ENCODE measurements at regions not wholly inside any gene's neighbourhood (a gene's known extent, or its start where the extent isn't known, plus 50 kb on each side); places are given as distances from the start of the nearest gene placed in this dataset.
"Not testable (repeated sequence)": the region's sequence is repeated elsewhere in the genome, so short reads cannot be mapped to it uniquely, and the experiment has no call there.

GRCh38 chr2:225270861-225271260 lies 128.6 kb upstream of the NYAP2 start:
- TF ChIP-seq, protein P1, sequence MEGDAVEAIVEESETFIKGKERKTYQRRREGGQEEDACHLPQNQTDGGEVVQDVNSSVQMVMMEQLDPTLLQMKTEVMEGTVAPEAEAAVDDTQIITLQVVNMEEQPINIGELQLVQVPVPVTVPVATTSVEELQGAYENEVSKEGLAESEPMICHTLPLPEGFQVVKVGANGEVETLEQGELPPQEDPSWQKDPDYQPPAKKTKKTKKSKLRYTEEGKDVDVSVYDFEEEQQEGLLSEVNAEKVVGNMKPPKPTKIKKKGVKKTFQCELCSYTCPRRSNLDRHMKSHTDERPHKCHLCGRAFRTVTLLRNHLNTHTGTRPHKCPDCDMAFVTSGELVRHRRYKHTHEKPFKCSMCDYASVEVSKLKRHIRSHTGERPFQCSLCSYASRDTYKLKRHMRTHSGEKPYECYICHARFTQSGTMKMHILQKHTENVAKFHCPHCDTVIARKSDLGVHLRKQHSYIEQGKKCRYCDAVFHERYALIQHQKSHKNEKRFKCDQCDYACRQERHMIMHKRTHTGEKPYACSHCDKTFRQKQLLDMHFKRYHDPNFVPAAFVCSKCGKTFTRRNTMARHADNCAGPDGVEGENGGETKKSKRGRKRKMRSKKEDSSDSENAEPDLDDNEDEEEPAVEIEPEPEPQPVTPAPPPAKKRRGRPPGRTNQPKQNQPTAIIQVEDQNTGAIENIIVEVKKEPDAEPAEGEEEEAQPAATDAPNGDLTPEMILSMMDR (IDR thresholded peaks at IDR 0.05; ENCODE audit: low read depth, low read length, missing control alignments): peak; percentile 22
- peak; percentile 72 for DNase-seq (ENCODE audit: low read depth)

GRCh38 chr2:225270053-225270452 lies 129.5 kb upstream of the NYAP2 start:
- TF ChIP-seq, protein P1 (IDR thresholded peaks at IDR 0.05; ENCODE audit: low read depth, low read length, missing control alignments): no peak
- H3K4me3 ChIP-seq (ENCODE audit: low read depth, low read length): no peak overlapping the region
- DNase-seq (ENCODE audit: low read depth): no peak

More at GRCh38 chr2:225270861-225271260, 128.6 kb upstream of the NYAP2 start:
- H3K4me3 ChIP-seq (ENCODE audit: low read depth, low read length): no peak overlapping the region

GRCh38 chr2:225254363-225254762 lies 145.1 kb upstream of the NYAP2 start:
- H3K4me3 ChIP-seq (ENCODE audit: low read depth, low read length): no peak overlapping the region
- TF ChIP-seq, protein P1 (IDR thresholded peaks at IDR 0.05; ENCODE audit: low read depth, low read length, missing control alignments): no peak
- DNase-seq (ENCODE audit: low read depth): no peak

- TF ChIP-seq, protein P1 (IDR thresholded peaks at IDR 0.05; ENCODE audit: low read depth, low read length, missing control alignments): no peak
- no peak for DNase-seq (ENCODE audit: low read depth)
- H3K4me3 ChIP-seq (ENCODE audit: low read depth, low read length): no peak overlapping the region
These were observed 154.6 kb upstream of the NYAP2 start for GRCh38 chr2:225244933-225245332.

DNA sequence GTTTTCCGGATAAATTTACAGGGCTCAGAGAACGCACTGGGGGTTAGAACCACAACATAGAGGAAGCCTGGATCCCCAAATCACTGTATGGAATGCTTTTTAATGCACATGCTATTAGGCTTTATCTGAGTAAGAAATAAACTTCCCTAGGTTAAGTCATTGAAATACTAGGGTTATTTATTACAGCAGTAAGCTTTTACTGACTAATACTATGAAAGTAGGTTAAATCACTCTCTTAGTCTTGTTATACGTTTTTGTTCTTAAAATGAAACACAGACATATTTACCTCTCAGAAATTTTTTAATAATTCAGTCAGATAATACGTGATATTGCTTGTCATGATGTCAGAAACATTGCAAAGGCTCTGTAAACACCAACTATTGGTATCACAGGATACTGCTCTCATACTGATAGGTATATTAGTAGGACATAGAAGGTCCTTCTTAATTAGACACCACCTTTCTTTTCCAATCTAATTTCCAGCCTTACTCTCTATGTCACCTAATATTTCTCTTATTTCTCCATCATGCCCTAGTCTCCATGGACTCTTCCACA lies 162.7 kb upstream of the NYAP2 start:
- DNase-seq (ENCODE audit: low read depth): no peak
- TF ChIP-seq, protein P1 (IDR thresholded peaks at IDR 0.05; ENCODE audit: low read depth, low read length, missing control alignments): no peak
- no peak overlapping the region for H3K4me3 ChIP-seq (ENCODE audit: low read depth, low read length)

DNA sequence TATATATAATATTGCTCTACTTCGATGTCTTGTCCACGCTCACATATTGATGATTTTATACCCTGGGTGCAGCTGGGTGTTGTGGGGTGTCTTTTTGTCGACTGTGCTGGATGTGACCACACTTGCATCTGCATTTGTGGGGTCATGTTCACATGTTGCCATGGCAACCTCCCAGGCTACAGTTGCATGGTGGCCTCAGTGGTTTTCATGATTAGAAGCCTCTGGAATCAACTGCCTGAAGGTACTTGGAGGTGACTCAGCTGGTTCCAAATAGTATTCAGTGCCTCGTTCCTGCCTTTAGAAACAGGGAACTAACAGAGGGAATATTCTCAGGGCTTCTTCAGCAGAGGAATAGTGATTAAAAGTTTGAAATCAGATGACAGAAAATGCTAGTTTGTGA lies 166.3 kb upstream of the NYAP2 start:
- DNase-seq (ENCODE audit: low read depth): no peak
- TF ChIP-seq, protein P1 (IDR thresholded peaks at IDR 0.05; ENCODE audit: low read depth, low read length, missing control alignments): no peak

DNA sequence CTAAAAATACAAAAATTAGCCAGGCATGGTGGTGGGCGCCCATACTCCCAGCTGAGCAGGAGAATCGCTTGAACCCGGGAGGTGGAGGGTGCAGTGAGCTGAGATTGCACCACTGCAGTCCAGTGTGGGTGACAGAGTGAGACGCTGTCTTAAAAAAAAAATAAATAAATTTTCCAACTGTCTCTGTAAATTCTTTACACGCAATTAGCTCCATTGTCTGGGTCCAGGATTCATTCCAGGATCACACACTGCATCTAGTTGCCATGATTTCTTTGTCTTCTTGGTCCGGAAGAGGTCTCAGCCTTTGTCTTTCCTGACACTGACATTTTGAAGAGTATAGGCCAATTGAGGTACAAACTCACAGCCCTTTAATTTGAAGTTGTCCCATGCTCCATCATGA lies 167.6 kb upstream of the NYAP2 start:
- no peak overlapping the region for H3K4me3 ChIP-seq (ENCODE audit: low read depth, low read length)
- no peak for DNase-seq (ENCODE audit: low read depth)
- TF ChIP-seq, protein P1 (IDR thresholded peaks at IDR 0.05; ENCODE audit: low read depth, low read length, missing control alignments): no peak

More for the DNA sequence above, 166.3 kb upstream of the NYAP2 start:
- H3K4me3 ChIP-seq (ENCODE audit: low read depth, low read length): no peak overlapping the region

GRCh38 chr2:225229346-225229745 lies 170.2 kb upstream of the NYAP2 start:
- DNase-seq (ENCODE audit: low read depth); H3K4me3 ChIP-seq (ENCODE audit: low read depth, low read length): not testable (repeated sequence)

All from GM12864 (cell line).